Activated CD8-positive, alpha-beta memory T cell treated with anti-CD3 and anti-CD28 coated beads for 1 hour (primary cell): ENCODE measurements at regions not wholly inside any gene's neighbourhood (a gene's known extent, or its start where the extent isn't known, plus 50 kb on each side); places are given as distances from the start of the nearest gene placed in this dataset.
"Not testable (repeated sequence)": the region's sequence is repeated elsewhere in the genome, so short reads cannot be mapped to it uniquely, and the experiment has no call there.

Experiments used
- DNase-seq, 2 donors: peaks; one replicate each; pipeline ENCODE4 v3.0.0-alpha.2; 2020; ENCODE audit warnings: low read depth in 1 of 2; ENCODE audit errors: extremely low read depth in 1 of 2

DNA sequence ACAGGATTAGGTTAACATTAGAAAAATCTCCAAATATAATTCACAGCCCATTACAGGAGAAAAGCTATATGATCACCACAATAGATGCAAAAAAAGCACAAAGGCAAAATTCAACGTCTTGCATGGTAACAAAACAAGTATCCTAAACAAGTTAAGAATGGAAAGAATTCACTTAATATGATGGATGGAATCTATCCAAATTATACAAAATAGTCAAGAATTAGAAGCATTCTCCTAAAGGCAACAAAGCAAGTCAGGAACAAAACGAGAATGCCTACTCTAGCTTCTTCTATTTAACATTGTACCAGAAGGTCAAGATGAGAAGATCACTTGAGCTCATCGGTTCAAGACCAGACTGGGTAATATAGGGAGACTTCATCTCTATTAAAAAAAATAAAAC lies 442.8 kb downstream of the SETD4 start:
- DNase-seq: no peak

DNA sequence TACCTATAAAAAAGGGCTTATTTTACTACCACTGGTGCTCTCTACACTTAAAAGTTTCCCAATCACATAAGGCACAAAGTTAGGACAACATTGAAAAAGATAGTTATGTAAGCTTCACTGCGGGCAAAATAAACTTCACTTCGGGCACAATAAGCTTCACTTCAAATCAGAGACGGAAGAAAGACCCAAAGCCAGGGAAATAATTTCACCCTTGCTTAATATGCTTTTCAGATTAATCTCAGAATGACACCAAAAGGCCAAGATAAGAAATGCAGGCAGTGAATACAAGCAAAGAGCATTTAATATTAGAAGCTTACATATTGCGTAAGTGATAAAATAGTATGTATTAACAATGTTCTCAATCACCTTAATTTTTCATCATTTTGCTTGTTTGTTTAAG lies 444.2 kb downstream of the SETD4 start:
- no peak for DNase-seq

- DNase-seq: no peak
Measured at GRCh38 chr21:35615325-35615724, 445.0 kb downstream of the SETD4 start.

GRCh38 chr21:35614396-35614921 lies 445.9 kb downstream of the SETD4 start:
- DNase-seq: no peak

GRCh38 chr21:35611708-35612132 lies 448.6 kb downstream of the SETD4 start:
- no peak for DNase-seq

- no peak for DNase-seq
Measured at GRCh38 chr21:35609263-35609662, 451.1 kb downstream of the SETD4 start.

GRCh38 chr21:35607406-35607805 lies 452.9 kb downstream of the SETD4 start:
- no peak for DNase-seq

DNA sequence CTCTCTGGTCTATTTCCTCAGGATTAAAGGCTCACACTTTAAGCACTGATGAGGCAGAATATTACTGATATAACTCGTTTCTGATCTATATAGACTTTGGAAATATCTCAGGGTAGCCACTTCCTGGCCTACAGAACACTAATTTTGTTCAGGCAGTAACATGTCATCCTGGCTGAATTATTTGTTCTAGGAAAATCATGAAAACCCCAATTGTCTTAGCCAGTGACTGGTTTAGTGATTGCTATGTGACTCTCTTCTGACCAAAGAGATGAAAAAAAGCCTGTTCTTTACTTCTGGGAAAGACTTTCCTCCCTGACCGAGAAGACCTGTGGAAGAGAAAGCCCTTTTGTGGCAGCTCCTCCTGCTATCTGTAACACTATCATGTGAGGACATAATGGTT lies 453.7 kb downstream of the SETD4 start:
- DNase-seq: no peak

DNA sequence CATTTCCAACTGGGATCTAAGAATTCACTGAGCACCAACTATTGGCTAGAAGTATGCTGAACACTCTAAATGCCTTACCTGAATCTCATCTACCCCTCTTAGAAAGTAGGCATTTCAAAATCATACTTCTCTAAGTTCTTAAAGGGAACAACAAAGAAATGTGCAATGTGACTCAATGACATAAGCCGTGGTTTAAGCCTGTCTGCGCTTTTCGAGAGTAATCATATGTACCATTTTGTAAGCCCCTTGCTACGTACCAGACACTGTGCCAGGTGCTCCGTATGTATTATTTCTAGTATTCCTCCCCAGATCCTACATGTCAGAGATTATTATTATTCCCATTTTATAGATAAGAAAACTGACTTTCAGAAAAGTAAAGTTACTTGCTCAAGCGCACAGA lies 454.2 kb downstream of the SETD4 start:
- no peak for DNase-seq

- no peak for DNase-seq
Measured at GRCh38 chr21:35603494-35603893, 456.8 kb downstream of the SETD4 start.

DNA sequence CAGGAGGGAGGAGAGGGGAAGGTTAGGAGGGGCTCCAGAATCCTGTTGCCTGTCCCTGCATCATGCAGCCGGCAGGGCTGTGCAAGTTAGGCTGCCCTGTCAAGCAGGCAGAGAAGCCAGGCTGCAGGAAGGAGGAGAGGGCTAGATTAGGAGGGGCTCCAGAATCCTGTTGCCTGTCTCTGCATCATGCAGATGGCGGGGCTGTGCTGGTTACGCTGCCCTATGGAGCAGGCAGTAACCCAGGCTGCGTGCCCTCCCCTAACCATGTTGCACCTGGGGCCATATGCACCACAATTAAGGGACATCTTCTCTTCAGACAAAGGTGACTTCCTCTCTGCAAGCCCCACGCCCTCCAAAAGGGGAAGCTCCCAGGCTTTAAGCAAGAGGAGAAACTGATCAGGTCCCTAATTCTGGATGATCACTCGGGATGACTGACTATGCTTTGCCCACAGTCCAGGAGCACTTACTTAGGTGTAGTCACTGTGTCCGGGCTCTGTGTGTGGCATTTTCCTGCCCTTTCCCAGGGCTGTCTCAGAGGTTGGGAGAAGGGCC lies 457.4 kb downstream of the SETD4 start:
- no peak for DNase-seq

- no peak for DNase-seq
Measured at GRCh38 chr21:35601211-35601610, 459.1 kb downstream of the SETD4 start.

DNA sequence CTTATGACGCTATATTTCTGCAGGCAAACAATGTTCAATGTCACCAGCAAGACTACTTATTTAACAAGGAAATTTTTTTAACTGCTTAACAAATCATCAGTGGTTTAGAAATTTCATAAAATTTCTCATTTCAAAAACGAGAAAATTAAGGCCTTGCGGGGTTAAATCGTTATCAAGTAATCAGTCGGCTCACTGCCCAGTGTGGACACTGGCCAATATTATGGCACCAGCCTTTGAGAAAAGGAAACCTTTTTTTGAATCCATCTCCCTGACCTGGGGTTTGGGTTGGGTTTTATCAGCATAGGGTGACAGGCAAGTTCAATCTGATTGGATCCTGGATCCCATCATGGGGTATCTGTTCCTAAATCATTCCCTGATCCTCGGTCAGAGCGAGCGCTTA lies 461.2 kb downstream of the SETD4 start:
- DNase-seq: no peak

- no peak for DNase-seq
Measured at GRCh38 chr21:35597750-35598339, 462.5 kb downstream of the SETD4 start.

GRCh38 chr21:35594905-35595304 lies 465.4 kb downstream of the SETD4 start:
- no peak for DNase-seq

DNA sequence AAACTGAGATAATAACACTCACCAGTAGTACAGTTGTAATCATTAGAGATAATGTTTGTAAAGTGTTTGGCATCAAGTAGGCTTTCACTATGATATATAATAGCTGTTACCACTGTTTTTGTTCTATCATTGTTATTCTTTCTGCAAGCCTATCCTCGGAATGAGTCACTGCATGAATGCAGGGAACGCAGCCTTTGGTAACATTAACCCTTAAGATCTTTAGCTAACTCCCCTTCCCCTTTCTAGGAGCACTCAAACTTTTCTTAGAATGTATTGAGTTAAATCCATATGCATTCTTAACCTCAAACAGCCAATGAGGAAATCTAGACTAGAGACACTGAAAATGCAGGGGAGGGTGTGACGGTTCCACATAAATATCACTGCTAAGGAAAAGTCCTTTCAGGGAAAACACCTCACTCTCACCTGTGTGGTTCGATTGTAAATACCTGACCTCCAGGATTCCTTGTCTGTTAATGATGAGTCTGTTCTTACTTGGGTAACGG lies 467.3 kb downstream of the SETD4 start:
- DNase-seq: no peak

DNA sequence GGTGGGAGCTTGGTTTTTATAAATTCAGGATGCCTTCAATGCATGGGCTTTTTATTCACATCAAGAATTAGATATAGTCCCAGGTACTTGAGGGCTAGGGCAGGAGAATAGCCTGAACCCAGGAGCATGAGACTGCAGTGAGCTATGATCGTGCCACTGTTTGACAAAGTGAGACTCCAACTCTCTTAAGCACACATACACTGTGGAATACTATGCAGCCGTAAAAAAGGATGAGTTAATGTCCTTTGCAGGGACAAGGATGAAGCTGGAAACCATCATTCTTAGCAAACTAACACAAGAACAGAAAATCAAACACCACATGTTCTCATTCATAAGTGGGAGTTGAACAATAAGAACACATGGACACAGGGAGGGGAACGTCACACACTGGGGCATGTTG lies 470.0 kb downstream of the SETD4 start:
- not testable (repeated sequence) for DNase-seq

DNA sequence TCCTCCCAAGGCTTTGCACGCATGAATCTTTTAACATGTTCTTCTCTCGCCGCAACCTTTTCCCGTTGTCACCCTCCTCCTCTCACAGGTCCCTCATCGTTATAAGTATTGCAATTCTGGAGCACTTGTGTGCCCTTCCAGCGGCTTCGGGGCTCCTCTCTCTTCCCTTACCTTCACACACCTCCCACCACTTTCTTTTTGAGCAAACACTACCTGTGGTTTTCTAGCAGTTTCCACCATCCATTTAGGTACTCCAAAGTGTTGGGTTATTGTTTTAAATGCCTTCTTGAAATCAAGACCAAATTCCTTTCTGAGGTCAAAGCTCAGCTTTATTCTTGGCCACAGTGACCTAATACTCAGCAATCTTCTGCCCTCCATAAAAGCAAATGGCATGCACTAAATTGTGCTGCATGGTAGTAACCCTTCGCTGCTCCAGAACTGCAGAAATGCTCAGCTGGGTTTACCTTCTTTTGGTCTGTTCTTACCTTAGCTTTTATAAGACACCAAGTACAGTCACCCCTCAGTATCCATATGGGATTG lies 472.4 kb downstream of the SETD4 start:
- no peak for DNase-seq

GRCh38 chr21:35586305-35586704 lies 474.0 kb downstream of the SETD4 start:
- DNase-seq: no peak

DNA sequence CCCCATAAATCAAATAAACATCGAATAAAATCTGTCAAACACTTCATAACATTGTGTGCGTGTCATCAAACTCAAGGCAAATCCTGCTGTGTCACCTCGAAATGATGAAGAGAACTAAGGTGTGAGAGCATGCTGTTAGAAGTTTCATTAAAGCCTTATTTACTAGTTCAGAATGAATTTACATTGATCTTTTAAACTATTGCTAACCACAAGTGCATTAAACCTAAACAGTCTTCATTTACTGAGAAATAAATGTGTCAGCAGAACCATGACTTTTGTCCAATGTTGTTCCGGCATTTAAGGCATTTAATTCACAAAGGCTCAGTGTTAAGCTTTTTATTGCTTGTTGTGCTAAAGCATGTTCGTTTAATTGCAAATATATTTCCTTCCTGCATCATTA lies 474.4 kb downstream of the SETD4 start:
- no peak for DNase-seq

DNA sequence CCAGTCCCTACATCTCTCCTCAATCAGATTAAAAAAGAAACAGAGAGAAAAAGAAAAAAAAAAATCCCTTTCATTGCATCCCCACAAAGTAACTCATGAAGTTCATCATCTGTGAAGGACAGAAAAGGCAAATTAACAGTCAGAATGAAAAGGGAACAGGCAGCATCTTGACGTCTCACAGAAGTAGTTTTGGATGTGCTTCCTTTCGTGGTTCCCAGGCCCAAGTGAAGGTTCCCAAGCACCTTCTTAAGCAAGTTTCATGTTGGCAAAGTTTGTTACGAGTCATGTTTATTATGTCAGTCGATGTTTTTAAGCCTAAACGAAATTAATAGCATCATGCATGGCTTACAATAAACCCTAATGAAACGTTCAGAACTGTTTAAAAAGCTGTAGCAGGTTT lies 475.2 kb downstream of the SETD4 start:
- DNase-seq: no peak

DNA sequence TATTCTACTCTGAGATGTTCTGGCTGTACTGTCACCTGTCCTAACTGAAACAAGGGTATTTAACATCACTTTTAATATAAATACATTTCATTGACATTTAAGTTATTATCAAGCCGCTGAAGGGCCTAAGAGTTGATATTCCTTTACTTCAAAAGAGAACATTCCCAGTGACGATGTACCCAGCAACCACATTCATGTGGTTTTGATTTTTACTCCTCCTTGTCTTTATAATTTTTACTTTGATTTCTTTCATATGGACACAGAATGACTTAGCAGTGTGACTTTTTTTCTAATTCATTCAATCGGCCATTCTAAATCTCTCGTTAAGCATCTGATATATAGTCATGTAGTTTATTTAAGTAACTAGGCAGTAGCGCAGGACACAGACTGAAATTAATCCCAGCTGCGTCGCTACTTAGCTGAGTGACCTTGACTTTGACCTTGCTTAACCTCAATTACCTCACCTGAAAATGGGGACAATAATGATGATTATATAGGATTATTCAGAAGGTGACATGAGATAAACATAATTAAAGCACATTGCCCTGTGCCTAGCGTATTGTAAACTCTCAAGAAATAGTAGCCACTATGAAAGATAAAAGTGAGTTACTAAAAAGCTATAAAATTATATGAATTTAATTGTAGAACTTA lies 476.6 kb downstream of the SETD4 start:
- DNase-seq: no peak
